IMR-90 (cell line): ENCODE measurements at regions not wholly inside any gene's neighbourhood (a gene's known extent, or its start where the extent isn't known, plus 50 kb on each side); places are given as distances from the start of the nearest gene placed in this dataset.
A peak's percentile ranks its signal among the peaks of the same experiment; 100 is the strongest.

ENCODE experiments used
- ATAC-seq: fragments of 200-7000 bp; cut with Tn5 transposase; 2 replicates; pipeline ENCODE4 v1.9.1; 2020; ENCODE audit warnings: low read depth, mild to moderate bottlenecking, moderate library complexity
- BruUV-seq: library from RNA; stranded (reverse); fragments of 400-500 nt; replicated peaks from 2 replicates; lab custom pipeline; 2021; lab: Mats Ljungman, UMichigan
- CTCF ChIA-PET: fragments of 300-600 bp; formaldehyde crosslinking; extraction: SDS; loops from one replicate; lab custom pipeline; 2021; ENCODE audit warnings: antibody characterized with exemption; lab: Yijun Ruan, JAX
- POLR2A ChIA-PET: fragments of 300-600 bp; sonication (Branson Sonifier 250); formaldehyde crosslinking; loops from one replicate; lab custom pipeline; 2022; ENCODE audit warnings: antibody characterized with exemption; ENCODE audit not compliant: unreplicated experiment; lab: Charles Lee
- DNase-seq: peaks from one replicate; pipeline ENCODE4 v3.0.0; 2013
- H2AFZ ChIP-seq: replicated peaks from 2 replicates; pipeline ENCODE3; 2013; ENCODE audit warnings: low read length, mild to moderate bottlenecking; ENCODE audit not compliant: poor library complexity
- H2AK5ac ChIP-seq: 2 replicates; pipeline ENCODE4 v1.6.1; 2013; ENCODE audit warnings: low read depth, low read length, inconsistent platforms
- H2AK9ac ChIP-seq: replicated peaks from 2 replicates; pipeline ENCODE3; 2013; ENCODE audit warnings: mild to moderate bottlenecking, low read depth, low read length, moderate library complexity; ENCODE audit not compliant: poor library complexity
- H2BK120ac ChIP-seq: 2 replicates; pipeline ENCODE4 v1.6.1; 2013; ENCODE audit warnings: low read depth, low read length, inconsistent platforms
- H2BK15ac ChIP-seq: 3 replicates; pipeline ENCODE4 v1.6.1; 2013; ENCODE audit warnings: low read depth, low read length, inconsistent platforms
- H2BK20ac ChIP-seq: 2 replicates; pipeline ENCODE4 v1.6.1; 2013; ENCODE audit warnings: low read depth, mild to moderate bottlenecking, inconsistent platforms, low read length, moderate library complexity
- H2BK5ac ChIP-seq: 2 replicates; pipeline ENCODE4 v1.6.1; 2013; ENCODE audit warnings: mild to moderate bottlenecking, low read depth, low read length, inconsistent platforms; ENCODE audit not compliant: poor library complexity, severe bottlenecking
- H3K14ac ChIP-seq: replicated peaks from 2 replicates; pipeline ENCODE4 v1.6.1; 2013; ENCODE audit warnings: low read depth, low read length, inconsistent platforms
- H3K18ac ChIP-seq: 2 replicates; pipeline ENCODE4 v1.6.1; 2013; ENCODE audit warnings: low read depth, low read length, control low read depth
- H3K23ac ChIP-seq: 2 replicates; pipeline ENCODE4 v1.6.1; 2013; ENCODE audit warnings: low read depth, low read length, inconsistent platforms
- H3K27ac ChIP-seq: 2 replicates; pipeline ENCODE4 v1.5.1; 2013; ENCODE audit warnings: mild to moderate bottlenecking, control low read depth, low read length; ENCODE audit not compliant: insufficient read depth
- H3K27me3 ChIP-seq: 2 replicates; pipeline ENCODE4 v1.6.1; 2013; ENCODE audit warnings: low read length; ENCODE audit not compliant: control insufficient read depth, insufficient read depth
- H3K36me3 ChIP-seq: 2 replicates; pipeline ENCODE4 v1.6.1; 2013; ENCODE audit warnings: low read length, mixed read lengths; ENCODE audit not compliant: control insufficient read depth, insufficient read depth
- H3K4ac ChIP-seq: 2 replicates; pipeline ENCODE4 v1.6.1; 2013; ENCODE audit warnings: low read depth, low read length, inconsistent platforms
- H3K4me1 ChIP-seq: 2 replicates; pipeline ENCODE4 v1.6.1; 2013; ENCODE audit warnings: low read length, mixed read lengths; ENCODE audit not compliant: control insufficient read depth, insufficient read depth
- H3K4me2 ChIP-seq: 2 replicates; pipeline ENCODE4 v1.6.1; 2013; ENCODE audit warnings: low read depth, mild to moderate bottlenecking, control low read depth, low read length, moderate library complexity
- H3K4me3 ChIP-seq: 2 replicates; pipeline ENCODE4 v1.5.1; 2013; ENCODE audit warnings: low read depth, mild to moderate bottlenecking, control low read depth, low read length, moderate library complexity; ENCODE audit not compliant: insufficient read depth
- H3K56ac ChIP-seq: 2 replicates; pipeline ENCODE4 v1.6.1; 2013; ENCODE audit warnings: low read length, inconsistent platforms; ENCODE audit not compliant: insufficient read depth; ENCODE audit errors: extremely low read depth
- H3K79me1 ChIP-seq, 2 experiments: 2 replicates each; pipeline ENCODE4 v1.6.1; 2013; ENCODE audit warnings: low read length in 2 of 2, inconsistent platforms in 1 of 2, low read depth in 1 of 2
- H3K9ac ChIP-seq: 2 replicates; pipeline ENCODE4 v1.6.1; 2013; ENCODE audit warnings: low read depth, low read length, control low read depth
- H3K9me1 ChIP-seq: 2 replicates; pipeline ENCODE4 v1.6.1; 2013; ENCODE audit warnings: low read length, inconsistent platforms; ENCODE audit not compliant: insufficient read depth
- H3K9me3 ChIP-seq: 2 replicates; pipeline ENCODE4 v1.6.1; 2013; ENCODE audit warnings: low read length; ENCODE audit not compliant: control insufficient read depth, insufficient read depth
- H4K20me1 ChIP-seq: 2 replicates; pipeline ENCODE4 v1.6.1; 2013; ENCODE audit warnings: low read length, inconsistent platforms; ENCODE audit not compliant: insufficient read depth
- H4K5ac ChIP-seq: 2 replicates; pipeline ENCODE4 v1.6.1; 2013; ENCODE audit warnings: mild to moderate bottlenecking, low read depth, low read length, control low read depth
- H4K8ac ChIP-seq, 2 experiments: 2 replicates each; pipeline ENCODE4 v1.6.1; 2013; ENCODE audit warnings: low read depth in 2 of 2, low read length in 2 of 2, control low read depth in 1 of 2, inconsistent platforms in 1 of 2
- H4K91ac ChIP-seq: 2 replicates; pipeline ENCODE4 v1.6.1; 2013; ENCODE audit warnings: low read depth, low read length, inconsistent platforms; ENCODE audit not compliant: insufficient read depth
- BHLHE40 ChIP-seq: fragments of 150-350 bp; IDR thresholded peaks from 2 replicates; pipeline ENCODE4 v1.6.1; 2016; ENCODE audit warnings: mild to moderate bottlenecking, low read depth, low read length
- CEBPB ChIP-seq: IDR thresholded peaks from 2 replicates; pipeline ENCODE4 v1.6.1; 2012; ENCODE audit warnings: low read depth, low read length, improper control_type of control experiment
- CHD1 ChIP-seq: IDR thresholded peaks from 2 replicates; pipeline ENCODE4 v1.6.1; 2012; ENCODE audit warnings: low read depth, low read length, improper control_type of control experiment
- MAFK ChIP-seq: IDR thresholded peaks from 2 replicates; pipeline ENCODE4 v1.6.1; 2012; ENCODE audit warnings: low read depth, low read length, improper control_type of control experiment
- MXI1 ChIP-seq: IDR thresholded peaks from 2 replicates; pipeline ENCODE4 v1.6.1; 2012; ENCODE audit warnings: low read depth, mild to moderate bottlenecking, low read length, moderate library complexity, borderline replicate concordance
- NFE2L2 ChIP-seq: fragments of 150-350 bp; IDR thresholded peaks from 2 replicates; pipeline ENCODE4 v1.6.1; 2016; ENCODE audit warnings: low read depth, mild to moderate bottlenecking, low read length
- RAD21 ChIP-seq: IDR thresholded peaks from 2 replicates; pipeline ENCODE4 v1.6.1; 2012; ENCODE audit warnings: low read length, improper control_type of control experiment
- SMC3 ChIP-seq: fragments of 150-350 bp; IDR thresholded peaks from 2 replicates; pipeline ENCODE4 v1.6.1; 2016; ENCODE audit warnings: low read depth, mild to moderate bottlenecking, antibody characterized with exemption, low read length, moderate library complexity
- WGBS, 2 experiments: methylation state at CpG; one replicate each; pipeline versions ENCODE4 v1.1.5 to v1.1.7; 2013; ENCODE audit warnings: missing lambda C conversion rate in 2 of 2; ENCODE audit not compliant: insufficient read length in 1 of 2; ENCODE audit errors: extremely low coverage in 2 of 2; 5-methylcytosine and 5-hydroxymethylcytosine counted together
- dilution Hi-C: fragments of 300-500 bp; cut with HindIII; formaldehyde crosslinking; loops from one replicate; pipeline ENCODE4 v1.14.3; 2018; ENCODE audit warnings: low sequenced_read_pairs; ENCODE audit not compliant: unreplicated experiment
- in situ Hi-C: fragments of 300-500 bp; cut with MboI; formaldehyde crosslinking; loops from 3 replicates; pipeline ENCODE4 v1.14.3; 2019; ENCODE audit warnings: low sequenced_read_pairs, inconsistent platforms, mixed read lengths
- intact Hi-C: fragments of 100-400 bp; cut with micrococcal nuclease; formaldehyde crosslinking; loops from 2 replicates; pipeline ENCODE4 v1.10.0; 2022
- TF ChIP-seq, protein P1 (sequence below): fragments of 150-350 bp; IDR thresholded peaks from 2 replicates; pipeline ENCODE4 v1.6.1; 2017; ENCODE audit warnings: mild to moderate bottlenecking, antibody characterized with exemption, low read length, low read depth

- H3K4me3 ChIP-seq = no peak overlapping the region
- no peaks in the 10 kb centered on the region for H3K9me1 ChIP-seq
- DNase-seq = peak; percentile 21
- H3K9me3 ChIP-seq = no peaks in the 10 kb centered on the region
- H3K27ac ChIP-seq = no peak overlapping the region
- no peak overlapping the region for H2BK120ac ChIP-seq
- no peak for ATAC-seq
- no peak overlapping the region for H2AFZ ChIP-seq
- no peak overlapping the region for H2BK15ac ChIP-seq
- intact Hi-C loops = no loop called here
- no peak overlapping the region for H3K56ac ChIP-seq
- H3K4me1 ChIP-seq = peaks cover 2% of the 10 kb centered on the region
- no peaks in the 10 kb centered on the region for H4K20me1 ChIP-seq
- H3K23ac ChIP-seq = no peak overlapping the region
- H2BK20ac ChIP-seq = peak overlapping the region; percentile 27; the same call in 1 of the 2 replicates
- H3K27me3 ChIP-seq = peaks cover 10% of the 10 kb centered on the region
- H3K14ac ChIP-seq = no peak overlapping the region
- no peak overlapping the region for H4K8ac ChIP-seq
- BruUV-seq = no TSS peak
- no peak overlapping the region for H3K9ac ChIP-seq
- no peak overlapping the region for H2BK5ac ChIP-seq
- H4K5ac ChIP-seq = no peak overlapping the region
- CTCF ChIA-PET = interaction anchor here (0.6 kb wide), 2 partner anchors 78 to 1763 kb away, joined by 4 to 6 read pairs; no protein-coding TSS in a partner anchor
- in situ Hi-C loops = no loop called here
- no peak overlapping the region for H3K18ac ChIP-seq
- WGBS, 2 experiments = no CpG with 5 or more reads among the region's 5 CpGs
- dilution Hi-C loops = no loop called here
- POLR2A ChIA-PET = no interaction called here
- H4K91ac ChIP-seq = no peak overlapping the region
- H3K36me3 ChIP-seq = no peaks in the 10 kb centered on the region
- H2AK5ac ChIP-seq = no peak overlapping the region
- no peaks in the 10 kb centered on the region for H3K79me1 ChIP-seq
- H3K4ac ChIP-seq = no peak overlapping the region
- TF ChIP-seq MAFK = no peak
- TF ChIP-seq BHLHE40 = no peak
- TF ChIP-seq, protein P1, sequence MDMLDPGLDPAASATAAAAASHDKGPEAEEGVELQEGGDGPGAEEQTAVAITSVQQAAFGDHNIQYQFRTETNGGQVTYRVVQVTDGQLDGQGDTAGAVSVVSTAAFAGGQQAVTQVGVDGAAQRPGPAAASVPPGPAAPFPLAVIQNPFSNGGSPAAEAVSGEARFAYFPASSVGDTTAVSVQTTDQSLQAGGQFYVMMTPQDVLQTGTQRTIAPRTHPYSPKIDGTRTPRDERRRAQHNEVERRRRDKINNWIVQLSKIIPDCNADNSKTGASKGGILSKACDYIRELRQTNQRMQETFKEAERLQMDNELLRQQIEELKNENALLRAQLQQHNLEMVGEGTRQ = no peak
- no peak for TF ChIP-seq MXI1
- TF ChIP-seq CHD1 = no peak
- TF ChIP-seq RAD21 = no peak
- no peak for TF ChIP-seq SMC3
- no peak for TF ChIP-seq NFE2L2
- TF ChIP-seq CEBPB = no peak
- no peak overlapping the region for H2AK9ac ChIP-seq
- H3K4me2 ChIP-seq = no peak overlapping the region
These were observed 192.0 kb downstream of the MTX2 start for GRCh38 chr2:176461098-176461808.
